ENCODE measurements at regions not wholly inside any gene's neighbourhood (a gene's known extent, or its start where the extent isn't known, plus 50 kb on each side); places are given as distances from the start of the nearest gene placed in this dataset.

DNA sequence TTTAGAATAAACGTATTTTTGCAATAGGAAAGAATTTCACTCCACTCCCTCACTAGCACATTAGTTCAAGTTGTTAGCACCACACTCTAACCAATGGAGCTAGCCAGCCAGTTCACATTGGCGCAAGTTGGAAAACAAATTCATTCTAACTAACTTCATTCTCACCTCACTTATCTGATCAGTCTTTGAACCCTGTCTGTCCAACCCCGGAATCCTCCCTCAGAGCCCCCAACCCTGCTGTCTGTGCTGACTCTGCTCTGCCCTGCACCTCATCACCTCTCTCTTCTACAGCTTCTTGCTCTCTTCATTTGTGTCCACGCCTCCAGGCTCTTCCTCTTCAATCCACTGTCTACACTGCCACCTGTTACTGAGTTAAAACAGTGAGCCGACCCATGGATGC is 356.5 kb downstream of the IRS1 start:
- Mint-ChIP-seq H3K4me1 (ENCODE audit: low read depth) (no peaks in the 10 kb centered on the region), H3K4me3 (no peak overlapping the region), H3K27me3 (ENCODE audit: low read depth) (peaks cover 2% of the 10 kb centered on the region), H3K27ac (no peak overlapping the region), H3K36me3 (ENCODE audit: low read depth) (no peaks in the 10 kb centered on the region), H3K9me3 (no peaks in the 10 kb centered on the region)
- DNase-seq (ENCODE audit: low spot score) = no peak

DNA sequence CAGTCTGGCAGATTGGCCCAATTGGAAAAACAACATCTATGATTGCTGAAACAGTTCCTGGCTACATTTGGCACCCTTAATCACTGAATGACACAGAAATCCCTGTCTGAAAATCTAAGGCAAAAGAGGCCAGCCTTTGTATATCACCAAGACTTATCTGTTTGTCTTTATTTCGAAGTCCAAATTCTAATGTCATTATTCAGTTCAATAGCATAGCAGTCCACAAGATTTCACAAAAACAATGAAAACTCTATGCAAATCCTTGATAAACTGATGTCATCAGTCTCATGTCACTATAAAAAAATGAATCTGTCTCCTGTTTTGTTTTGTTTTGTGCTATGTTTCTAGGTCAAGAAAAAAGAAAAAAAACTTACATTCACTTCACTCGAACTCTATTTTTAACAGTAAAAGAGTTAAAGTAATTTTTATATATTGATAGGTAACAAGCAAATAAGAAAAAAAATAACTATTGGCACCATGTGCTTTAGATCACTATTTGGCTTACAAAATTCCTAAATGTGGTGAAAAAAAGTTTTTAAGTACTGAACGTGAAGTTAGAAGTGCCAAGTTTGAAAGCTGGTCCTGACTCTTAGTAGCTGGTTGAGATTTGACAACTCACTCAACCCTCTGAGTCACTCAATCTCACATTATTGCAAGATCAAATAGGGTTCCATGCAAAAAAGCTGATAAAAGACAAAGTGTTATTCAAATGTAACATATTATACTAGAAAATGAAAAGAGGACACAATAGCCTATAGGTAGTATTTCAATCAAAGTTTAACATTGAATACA is 359.3 kb downstream of the IRS1 start:
- H3K27ac Mint-ChIP-seq = no peak overlapping the region
- no peak for DNase-seq (ENCODE audit: low spot score)
- H3K27me3 Mint-ChIP-seq (ENCODE audit: low read depth) = peaks cover 2% of the 10 kb centered on the region
- H3K4me3 Mint-ChIP-seq = no peak overlapping the region
- H3K36me3 Mint-ChIP-seq (ENCODE audit: low read depth) = no peaks in the 10 kb centered on the region
- H3K4me1 Mint-ChIP-seq (ENCODE audit: low read depth) = no peaks in the 10 kb centered on the region
- H3K9me3 Mint-ChIP-seq = peaks cover 3% of the 10 kb centered on the region

DNA sequence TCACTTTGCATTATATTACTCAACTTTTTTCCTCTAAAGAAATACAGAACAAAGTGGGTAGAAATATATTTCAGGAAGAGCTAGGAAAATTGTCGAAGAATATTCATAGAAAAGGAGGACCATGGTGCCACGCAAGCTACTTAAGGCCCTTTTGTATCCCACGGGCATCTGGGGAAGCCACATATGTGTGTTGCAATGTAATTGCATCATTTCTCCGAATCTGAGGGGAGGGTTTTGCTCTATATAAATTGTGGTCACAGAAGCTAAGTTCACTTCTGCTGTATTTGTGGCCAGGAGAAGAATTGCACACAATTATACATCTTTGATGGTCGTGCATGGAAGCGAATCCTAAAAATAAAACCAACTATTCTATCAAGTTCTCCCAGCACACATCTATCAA is 360.3 kb downstream of the IRS1 start:
- no peak for DNase-seq (ENCODE audit: low spot score)
- no peaks in the 10 kb centered on the region for H3K36me3 Mint-ChIP-seq (ENCODE audit: low read depth)
- H3K4me3 Mint-ChIP-seq = no peak overlapping the region
- H3K27ac Mint-ChIP-seq = no peak overlapping the region
- H3K27me3 Mint-ChIP-seq (ENCODE audit: low read depth) = peaks cover 4% of the 10 kb centered on the region
- H3K4me1 Mint-ChIP-seq (ENCODE audit: low read depth) = no peaks in the 10 kb centered on the region
- H3K9me3 Mint-ChIP-seq = peaks cover 3% of the 10 kb centered on the region

DNA sequence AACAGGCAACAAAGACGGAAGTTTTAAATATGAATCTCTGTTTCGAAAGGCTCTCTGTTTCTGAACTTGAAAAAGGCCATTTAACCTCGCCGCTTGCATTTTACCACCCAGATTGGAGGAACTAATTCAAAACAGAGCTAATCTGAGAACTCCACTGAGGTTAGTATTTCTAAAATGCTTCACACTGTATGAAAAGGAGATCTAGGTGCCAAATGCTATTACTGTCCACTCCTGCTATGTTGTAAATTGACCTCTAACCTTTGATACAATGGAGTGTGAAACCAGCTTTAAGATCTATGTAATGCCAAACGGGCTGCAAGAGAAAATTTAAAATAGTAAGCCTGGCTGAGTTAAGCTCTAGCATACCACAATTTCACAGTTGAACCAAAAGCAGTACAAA is 364.5 kb downstream of the IRS1 start:
- H3K9me3 Mint-ChIP-seq = peaks cover 3% of the 10 kb centered on the region
- H3K27me3 Mint-ChIP-seq (ENCODE audit: low read depth) = peaks cover 9% of the 10 kb centered on the region
- H3K4me3 Mint-ChIP-seq = no peak overlapping the region
- no peaks in the 10 kb centered on the region for H3K4me1 Mint-ChIP-seq (ENCODE audit: low read depth)
- no peaks in the 10 kb centered on the region for H3K36me3 Mint-ChIP-seq (ENCODE audit: low read depth)
- DNase-seq (ENCODE audit: low spot score) = no peak
- H3K27ac Mint-ChIP-seq = no peak overlapping the region

DNA sequence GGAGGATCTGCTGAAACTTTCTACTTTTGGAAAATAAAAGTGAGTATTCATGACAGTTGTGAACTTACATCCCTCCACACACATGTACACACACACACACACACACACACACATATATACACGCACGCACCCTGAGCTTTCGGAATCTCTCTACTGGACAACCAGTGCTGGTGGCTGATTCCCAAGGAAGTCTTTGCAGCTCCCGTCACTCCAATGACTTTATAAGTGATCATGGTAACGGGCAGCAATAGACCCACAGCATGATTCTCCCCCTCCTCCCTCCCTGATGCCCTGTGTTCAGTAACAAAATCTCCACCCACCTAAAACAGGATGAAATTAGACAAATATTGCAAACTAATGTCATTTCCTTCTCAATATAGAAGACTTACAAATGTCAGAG is 364.9 kb downstream of the IRS1 start:
- Mint-ChIP-seq H3K4me1 (ENCODE audit: low read depth) (no peaks in the 10 kb centered on the region), H3K4me3 (no peak overlapping the region), H3K9me3 (peaks cover 3% of the 10 kb centered on the region), H3K27ac (no peak overlapping the region), H3K27me3 (ENCODE audit: low read depth) (peaks cover 11% of the 10 kb centered on the region), H3K36me3 (ENCODE audit: low read depth) (no peaks in the 10 kb centered on the region)
- DNase-seq (ENCODE audit: low spot score) = no peak

DNA sequence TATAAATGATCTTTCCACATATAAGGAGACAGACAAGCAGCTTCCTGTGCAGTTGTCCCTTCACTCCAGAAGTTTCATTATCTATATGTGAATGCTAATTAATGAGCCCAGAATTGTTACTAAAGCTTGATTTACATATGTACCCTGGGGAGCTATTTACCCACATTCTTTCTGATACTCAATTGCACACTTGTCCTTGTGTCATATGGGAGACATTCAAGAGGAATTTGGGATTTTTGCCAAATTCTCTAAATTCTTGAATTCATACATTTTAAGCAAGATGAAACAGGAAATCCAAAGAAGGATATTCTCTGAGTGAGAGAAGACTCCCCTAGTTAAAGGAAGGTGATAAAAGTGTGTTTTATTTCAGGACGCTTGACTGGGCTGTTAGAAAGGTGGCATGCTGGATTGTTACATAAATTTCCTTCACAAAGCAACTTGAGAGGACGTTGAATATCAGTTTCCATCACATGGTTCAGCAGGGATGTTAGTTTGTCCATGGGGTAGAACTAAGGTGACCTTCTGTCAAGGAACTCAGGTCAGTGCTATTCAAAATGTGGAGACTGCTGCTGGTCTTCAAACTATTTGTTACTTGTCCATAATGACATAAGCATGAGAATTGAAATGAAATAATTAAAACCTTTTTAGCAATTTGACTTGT is 368.2 kb downstream of the IRS1 start:
- no peak overlapping the region for H3K27ac Mint-ChIP-seq
- no peaks in the 10 kb centered on the region for H3K36me3 Mint-ChIP-seq (ENCODE audit: low read depth)
- no peaks in the 10 kb centered on the region for H3K9me3 Mint-ChIP-seq
- DNase-seq (ENCODE audit: low spot score) = no peak
- no peak overlapping the region for H3K4me3 Mint-ChIP-seq
- no peaks in the 10 kb centered on the region for H3K4me1 Mint-ChIP-seq (ENCODE audit: low read depth)
- H3K27me3 Mint-ChIP-seq (ENCODE audit: low read depth) = peaks cover 22% of the 10 kb centered on the region

DNA sequence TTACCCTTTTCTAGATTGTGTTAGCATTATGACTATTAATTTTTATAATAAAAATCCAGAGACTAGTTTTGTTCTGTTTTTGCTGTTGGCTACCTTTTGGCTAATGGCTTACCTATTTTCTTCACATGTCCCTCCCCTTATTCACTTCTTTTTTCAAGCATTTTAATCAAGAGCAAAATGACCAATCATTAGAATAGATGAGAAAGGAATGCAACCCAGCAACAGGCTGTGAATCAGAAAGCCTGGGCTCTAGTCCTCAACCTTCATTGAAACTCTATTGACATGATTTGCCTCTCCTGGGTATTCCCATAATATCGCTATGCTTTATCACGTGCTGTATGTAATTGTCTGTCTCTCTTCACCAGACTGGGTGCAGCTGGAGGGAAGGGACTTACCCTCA is 370.1 kb downstream of the IRS1 start:
- no peak for DNase-seq (ENCODE audit: low spot score)
- H3K27ac Mint-ChIP-seq = no peak overlapping the region
- H3K9me3 Mint-ChIP-seq = no peaks in the 10 kb centered on the region
- peaks cover 2% of the 10 kb centered on the region for H3K4me1 Mint-ChIP-seq (ENCODE audit: low read depth)
- H3K4me3 Mint-ChIP-seq = no peak overlapping the region
- H3K36me3 Mint-ChIP-seq (ENCODE audit: low read depth) = no peaks in the 10 kb centered on the region
- peaks cover 35% of the 10 kb centered on the region for H3K27me3 Mint-ChIP-seq (ENCODE audit: low read depth)

DNA sequence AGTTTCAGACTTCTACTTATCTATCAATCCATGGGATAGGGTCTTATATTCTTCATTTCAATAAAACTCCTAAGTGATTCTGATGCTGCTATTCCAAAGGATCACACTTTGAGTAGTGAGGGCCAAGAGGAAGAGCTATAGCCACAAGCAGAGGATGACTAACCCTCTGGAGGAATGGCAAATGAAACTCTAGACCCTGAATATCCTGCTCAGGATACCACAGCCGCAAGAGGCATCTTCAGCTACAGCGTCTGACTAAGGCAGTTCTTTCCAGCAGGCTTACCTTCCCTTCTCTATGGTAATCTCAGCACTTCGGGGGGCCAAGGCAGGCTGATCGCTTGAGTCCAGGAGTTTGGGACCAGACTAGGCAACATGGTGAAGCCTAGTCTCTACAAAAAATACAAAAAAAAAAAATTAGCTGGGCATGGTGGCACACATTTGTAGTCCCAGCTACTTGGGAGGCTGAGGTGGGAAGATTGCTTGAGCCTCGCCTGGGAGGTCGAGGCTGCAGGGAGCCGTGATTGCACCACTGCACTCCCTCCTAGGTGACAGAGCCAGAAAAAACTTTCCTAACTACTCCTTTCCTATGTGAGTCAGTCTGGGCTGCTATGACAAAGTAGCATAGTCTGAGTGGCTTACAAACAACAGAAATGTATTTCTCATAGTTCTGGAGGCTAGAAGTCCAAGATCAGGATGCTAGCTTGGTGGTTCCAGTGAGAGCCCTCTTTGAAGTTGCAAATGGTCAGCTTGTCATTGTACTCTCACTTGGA is 371.9 kb downstream of the IRS1 start:
- peaks cover 42% of the 10 kb centered on the region for H3K27me3 Mint-ChIP-seq (ENCODE audit: low read depth)
- H3K27ac Mint-ChIP-seq = no peak overlapping the region
- no peak overlapping the region for H3K4me3 Mint-ChIP-seq
- H3K4me1 Mint-ChIP-seq (ENCODE audit: low read depth) = peaks cover 12% of the 10 kb centered on the region
- no peak for DNase-seq (ENCODE audit: low spot score)
- no peaks in the 10 kb centered on the region for H3K36me3 Mint-ChIP-seq (ENCODE audit: low read depth)
- no peaks in the 10 kb centered on the region for H3K9me3 Mint-ChIP-seq

DNA sequence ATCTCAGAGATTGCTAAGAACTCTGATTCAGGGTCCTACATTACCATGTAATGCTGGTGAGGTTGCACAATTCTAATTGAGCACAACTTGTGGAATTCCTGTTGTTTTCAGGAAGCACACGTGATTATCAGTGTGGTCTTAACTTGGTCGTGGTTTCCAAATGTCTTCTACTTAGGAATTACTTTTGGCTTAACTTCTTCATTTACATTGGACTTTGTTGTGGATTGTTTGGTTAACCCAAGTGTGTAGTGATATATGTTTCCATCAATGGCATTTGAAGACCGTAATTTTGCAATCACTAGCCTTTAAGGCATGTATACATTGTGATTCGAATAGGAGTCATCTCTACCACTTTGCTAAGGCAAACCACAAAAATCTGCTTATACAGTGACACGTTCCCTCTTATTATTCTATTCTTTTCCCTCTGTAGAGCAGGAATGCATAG is 373.3 kb downstream of the IRS1 start:
- no peak for DNase-seq (ENCODE audit: low spot score)
- Mint-ChIP-seq H3K27ac (no peak overlapping the region), H3K9me3 (no peaks in the 10 kb centered on the region), H3K4me1 (ENCODE audit: low read depth) (peaks cover 12% of the 10 kb centered on the region), H3K36me3 (ENCODE audit: low read depth) (no peaks in the 10 kb centered on the region), H3K27me3 (ENCODE audit: low read depth) (peaks cover 40% of the 10 kb centered on the region), H3K4me3 (no peak overlapping the region)

DNA sequence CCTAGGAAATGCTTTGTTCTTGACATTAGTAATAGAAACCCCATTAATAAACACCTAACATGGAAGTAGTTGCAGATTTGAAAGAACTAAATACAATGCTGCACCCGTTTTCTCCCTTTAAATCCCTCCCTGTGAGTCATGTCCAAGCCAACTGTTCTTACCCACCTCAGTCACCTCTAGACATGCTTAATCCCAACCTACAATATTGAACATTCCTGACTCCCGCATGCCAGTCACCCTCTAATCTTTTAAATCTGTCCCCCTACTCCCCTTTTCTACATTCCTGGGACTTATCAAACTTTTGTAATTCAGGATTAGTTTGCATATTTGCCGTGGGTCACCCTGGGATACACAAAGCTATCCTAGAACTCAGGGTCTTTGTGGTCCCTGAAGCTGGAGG is 374.6 kb downstream of the IRS1 start:
- Mint-ChIP-seq H3K36me3 (ENCODE audit: low read depth) (no peaks in the 10 kb centered on the region), H3K4me3 (no peak overlapping the region), H3K27ac (no peak overlapping the region), H3K27me3 (ENCODE audit: low read depth) (peaks cover 35% of the 10 kb centered on the region), H3K9me3 (no peaks in the 10 kb centered on the region), H3K4me1 (ENCODE audit: low read depth) (peaks cover 12% of the 10 kb centered on the region)
- no peak for DNase-seq (ENCODE audit: low spot score)

DNA sequence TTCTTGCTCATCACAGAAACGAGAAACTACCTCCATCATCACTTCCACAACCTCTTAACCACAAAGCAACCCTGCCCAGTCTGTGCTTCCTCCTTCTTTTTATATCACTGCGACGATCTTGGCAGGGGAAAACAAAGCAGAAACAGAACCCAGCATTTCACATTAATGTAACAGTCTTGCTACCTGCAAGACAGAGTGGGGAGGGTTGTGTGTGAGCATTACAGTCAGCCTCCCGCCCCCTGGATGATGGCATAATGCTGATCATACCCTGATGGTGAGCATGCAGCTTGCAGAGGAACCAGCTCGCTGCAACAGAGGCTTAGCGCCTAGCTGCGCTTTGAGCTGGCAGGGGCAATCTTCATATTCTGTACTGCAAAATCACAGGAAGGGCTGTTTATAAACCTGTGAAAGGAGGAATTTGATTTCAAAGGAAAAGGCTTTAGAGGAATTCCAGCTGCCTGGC is 376.1 kb downstream of the IRS1 start:
- Mint-ChIP-seq H3K36me3 (ENCODE audit: low read depth) (no peaks in the 10 kb centered on the region), H3K27me3 (ENCODE audit: low read depth) (peaks cover 35% of the 10 kb centered on the region), H3K4me3 (peak overlapping the region; percentile 67), H3K27ac (peak overlapping the region; percentile 20), H3K4me1 (ENCODE audit: low read depth) (peaks cover 12% of the 10 kb centered on the region), H3K9me3 (no peaks in the 10 kb centered on the region)
- peak; percentile 47 for DNase-seq (ENCODE audit: low spot score)

DNA sequence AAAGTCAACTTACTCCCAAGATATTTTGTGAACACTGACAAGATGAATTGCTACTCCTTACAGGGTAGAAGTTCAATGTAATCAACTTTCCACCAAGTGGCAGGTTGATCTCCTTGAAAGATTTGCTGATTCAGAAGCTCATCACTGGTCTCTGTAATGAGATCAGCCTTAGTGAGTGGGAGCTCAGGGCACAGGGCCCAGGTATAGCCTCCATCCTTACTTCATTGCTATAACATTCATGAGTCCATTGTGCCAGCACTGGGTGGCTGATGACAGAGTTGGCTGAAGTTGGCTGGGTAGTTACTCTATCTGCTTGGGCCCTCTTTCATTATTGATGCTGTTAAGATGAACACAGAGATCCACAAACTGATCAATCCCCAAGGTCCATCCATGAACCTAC is 379.0 kb downstream of the IRS1 start:
- H3K27ac Mint-ChIP-seq = no peak overlapping the region
- DNase-seq (ENCODE audit: low spot score) = no peak
- H3K4me3 Mint-ChIP-seq = no peak overlapping the region
- no peaks in the 10 kb centered on the region for H3K9me3 Mint-ChIP-seq
- peaks cover 25% of the 10 kb centered on the region for H3K27me3 Mint-ChIP-seq (ENCODE audit: low read depth)
- H3K36me3 Mint-ChIP-seq (ENCODE audit: low read depth) = no peaks in the 10 kb centered on the region
- peaks cover 12% of the 10 kb centered on the region for H3K4me1 Mint-ChIP-seq (ENCODE audit: low read depth)

DNA sequence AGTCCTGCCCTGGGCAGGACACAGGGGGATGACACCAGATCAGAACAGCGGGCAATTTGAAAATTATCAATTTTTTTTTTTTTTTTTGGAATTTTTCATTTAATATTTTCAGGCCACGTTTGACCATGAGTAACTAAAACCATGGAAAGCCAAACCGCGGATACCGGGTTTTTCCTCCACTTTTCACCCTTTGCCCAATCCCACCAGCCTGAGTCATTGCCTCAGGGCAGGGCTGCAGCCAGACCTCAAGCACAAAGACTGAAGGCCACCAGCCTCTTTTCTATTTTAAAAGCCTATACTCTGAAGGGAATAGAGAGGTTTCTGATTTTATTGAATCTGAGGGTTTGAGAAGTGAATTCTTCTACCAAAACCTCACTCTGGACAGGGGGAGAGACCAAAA is 381.1 kb downstream of the IRS1 start:
- DNase-seq (ENCODE audit: low spot score) = no peak
- H3K4me3 Mint-ChIP-seq = no peak overlapping the region
- H3K36me3 Mint-ChIP-seq (ENCODE audit: low read depth) = no peaks in the 10 kb centered on the region
- H3K9me3 Mint-ChIP-seq = no peaks in the 10 kb centered on the region
- H3K4me1 Mint-ChIP-seq (ENCODE audit: low read depth) = peaks cover 5% of the 10 kb centered on the region
- no peak overlapping the region for H3K27ac Mint-ChIP-seq
- H3K27me3 Mint-ChIP-seq (ENCODE audit: low read depth) = peaks cover 12% of the 10 kb centered on the region

DNA sequence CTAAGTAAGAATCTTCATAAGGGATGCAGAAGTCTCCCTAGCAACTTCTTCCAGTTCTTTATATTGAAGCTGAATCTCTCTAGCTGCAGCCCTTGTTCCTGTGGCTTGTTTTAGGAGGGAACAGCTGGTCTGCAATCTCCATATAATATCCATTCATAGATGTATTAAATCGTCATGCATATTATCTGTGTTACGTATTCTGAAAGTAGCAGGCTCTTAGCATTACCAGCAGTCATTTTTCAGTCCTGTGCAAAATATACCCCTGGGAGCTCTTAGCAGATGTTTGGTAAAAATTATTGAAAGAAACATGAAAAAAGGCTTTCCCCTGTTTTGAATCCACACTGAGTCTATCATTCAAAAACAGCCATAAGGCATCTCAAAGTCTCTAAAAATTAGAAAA is 385.3 kb downstream of the IRS1 start:
- H3K4me3 Mint-ChIP-seq = no peak overlapping the region
- no peak for DNase-seq (ENCODE audit: low spot score)
- H3K27ac Mint-ChIP-seq = no peak overlapping the region
- no peaks in the 10 kb centered on the region for H3K36me3 Mint-ChIP-seq (ENCODE audit: low read depth)
- H3K9me3 Mint-ChIP-seq = no peaks in the 10 kb centered on the region
- H3K27me3 Mint-ChIP-seq (ENCODE audit: low read depth) = peaks cover 10% of the 10 kb centered on the region
- no peaks in the 10 kb centered on the region for H3K4me1 Mint-ChIP-seq (ENCODE audit: low read depth)

Data from T-helper 2 cell treated with Interferon-gamma antibody and Interleukin-4, amounts not matched to agents 5 μg/mL and 100 μg/mL, for 36 hours (primary cell).